ENCODE measurements at regions not wholly inside any gene's neighbourhood (a gene's known extent, or its start where the extent isn't known, plus 50 kb on each side); places are given as distances from the start of the nearest gene placed in this dataset.

GRCh38 chr1:214125819-214126218, 138.0 kb downstream of the PROX1 start:
- no peak for TF ChIP-seq EZH2 (IDR thresholded peaks at IDR 0.05; ENCODE audit: borderline replicate concordance, low read depth, low read length, severe bottlenecking)
- no peak for TF ChIP-seq CTCF (IDR thresholded peaks at IDR 0.05; ENCODE audit: borderline replicate concordance, extremely low read depth, low read length, poor library complexity, severe bottlenecking)

All from DND-41 (cell line).